HEK293 (cell line): ENCODE measurements at regions not wholly inside any gene's neighbourhood (a gene's known extent, or its start where the extent isn't known, plus 50 kb on each side); places are given as distances from the start of the nearest gene placed in this dataset.

Source experiments
- CTCF ChIA-PET: fragments of 350-600 bp; formaldehyde crosslinking; extraction: SDS; loops from one replicate; lab custom pipeline; 2021; ENCODE audit warnings: antibody characterized with exemption; lab: Yijun Ruan, JAX
- POLR2A ChIA-PET: fragments of 300-600 bp; formaldehyde crosslinking; extraction: SDS; loops from one replicate; lab custom pipeline; 2020; ENCODE audit warnings: antibody characterized with exemption, inconsistent platforms; lab: Yijun Ruan, JAX
- H3K27ac ChIP-seq: fragments of 200-500 bp; sonication (Bioruptor generic); 2 replicates; pipeline ENCODE4 v1.5.1; 2014; ENCODE audit warnings: low read depth, low read length, control low read depth, inconsistent platforms; ENCODE audit errors: extremely low read depth
- H3K36me3 ChIP-seq, 2 experiments: fragments of 200-500 bp in 1 of 2; sonication (Bioruptor generic) in 1 of 2; 1 replicate in 1 of 2; 2 replicates in 1 of 2; pipeline ENCODE4 v1.5.1; 2014 to 2017; ENCODE audit warnings: inconsistent platforms in 2 of 2, low read length in 2 of 2; ENCODE audit not compliant: control insufficient read depth in 2 of 2, insufficient read depth in 1 of 2
- H3K4me1 ChIP-seq: fragments of 200-500 bp; sonication (Bioruptor generic); 2 replicates; pipeline ENCODE4 v1.5.1; 2014; ENCODE audit warnings: mild to moderate bottlenecking, low read length, inconsistent platforms; ENCODE audit not compliant: control insufficient read depth, insufficient read depth
- H3K4me3 ChIP-seq: 2 replicates; pipeline ENCODE4 v1.5.1; 2011; ENCODE audit warnings: low read depth, mild to moderate bottlenecking, control low read depth, low read length, moderate library complexity
- H3K9me3 ChIP-seq: fragments of 200-500 bp; sonication (Bioruptor generic); 2 replicates; pipeline ENCODE4 v1.5.1; 2014; ENCODE audit warnings: low read depth, low read length, inconsistent platforms; ENCODE audit not compliant: control insufficient read depth, insufficient read depth
- BCL11B ChIP-seq: fragments of 450-650 bp; formaldehyde crosslinking; IDR thresholded peaks from 2 replicates; pipeline ENCODE4 v1.5.1; 2016; ENCODE audit warnings: low read depth, missing biosample characterization, missing genetic modification characterization
- EGR2 ChIP-seq: fragments of 450-650 bp; formaldehyde crosslinking; IDR thresholded peaks from 2 replicates; pipeline ENCODE4 v1.5.1; 2016; ENCODE audit warnings: low read depth, missing biosample characterization, missing genetic modification characterization
- IKZF3 ChIP-seq: fragments of 450-650 bp; IDR thresholded peaks from 2 replicates; pipeline ENCODE4 v1.5.0; 2018; ENCODE audit warnings: missing biosample characterization, mild to moderate bottlenecking, missing genetic modification characterization, moderate library complexity
- KLF7 ChIP-seq: fragments of 450-650 bp; formaldehyde crosslinking; IDR thresholded peaks from 2 replicates; pipeline ENCODE4 v1.5.1; 2016; ENCODE audit warnings: missing biosample characterization, missing genetic modification characterization, borderline replicate concordance
- MEIS1 ChIP-seq: sonication (generic); formaldehyde crosslinking; IDR thresholded peaks from 2 replicates; pipeline ENCODE4 v1.8.1; 2022; ENCODE audit warnings: missing genetic modification reagents, mild to moderate bottlenecking, borderline replicate concordance
- PRDM2 ChIP-seq: fragments of 450-650 bp; formaldehyde crosslinking; IDR thresholded peaks from 2 replicates; pipeline ENCODE4 v1.5.1; 2016; ENCODE audit warnings: missing biosample characterization, missing genetic modification characterization, borderline replicate concordance
- ZBTB44 ChIP-seq: fragments of 450-650 bp; IDR thresholded peaks from 2 replicates; pipeline ENCODE4 v1.5.1; 2018; ENCODE audit warnings: missing biosample characterization, mild to moderate bottlenecking, missing genetic modification characterization
- ZNF155 ChIP-seq: fragments of 450-650 bp; formaldehyde crosslinking; IDR thresholded peaks from 2 replicates; pipeline ENCODE4 v1.5.1; 2016; ENCODE audit warnings: missing biosample characterization, missing genetic modification characterization
- ZNF169 ChIP-seq: fragments of 450-650 bp; formaldehyde crosslinking; IDR thresholded peaks from 2 replicates; pipeline ENCODE4 v1.5.1; 2016; ENCODE audit warnings: missing biosample characterization, missing genetic modification characterization
- ZNF223 ChIP-seq: fragments of 450-650 bp; formaldehyde crosslinking; IDR thresholded peaks from 2 replicates; pipeline ENCODE4 v1.5.1; 2016; ENCODE audit warnings: missing biosample characterization, missing genetic modification characterization
- ZNF239 ChIP-seq: fragments of 450-650 bp; formaldehyde crosslinking; IDR thresholded peaks from 2 replicates; pipeline ENCODE4 v1.5.1; 2016; ENCODE audit warnings: missing biosample characterization, missing genetic modification characterization
- ZNF404 ChIP-seq: fragments of 450-650 bp; formaldehyde crosslinking; IDR thresholded peaks from 2 replicates; pipeline ENCODE4 v1.5.1; 2017; ENCODE audit warnings: missing biosample characterization, missing genetic modification characterization
- ZNF449 ChIP-seq: fragments of 450-650 bp; formaldehyde crosslinking; IDR thresholded peaks from 2 replicates; pipeline ENCODE4 v1.5.1; 2017; ENCODE audit warnings: missing biosample characterization, mild to moderate bottlenecking, missing genetic modification characterization, moderate library complexity
- ZNF561 ChIP-seq: fragments of 450-650 bp; IDR thresholded peaks from 2 replicates; pipeline ENCODE4 v1.5.1; 2018; ENCODE audit warnings: missing biosample characterization, missing genetic modification characterization, borderline replicate concordance
- ZNF571 ChIP-seq: fragments of 450-650 bp; formaldehyde crosslinking; IDR thresholded peaks from 2 replicates; pipeline ENCODE4 v1.5.0; 2017; ENCODE audit warnings: missing biosample characterization, missing genetic modification characterization
- ZNF600 ChIP-seq: fragments of 450-650 bp; formaldehyde crosslinking; IDR thresholded peaks from 2 replicates; pipeline ENCODE4 v1.5.1; 2016; ENCODE audit warnings: missing biosample characterization, missing genetic modification characterization
- ZNF692 ChIP-seq: fragments of 450-650 bp; formaldehyde crosslinking; IDR thresholded peaks from 2 replicates; pipeline ENCODE4 v1.5.1; 2016; ENCODE audit warnings: missing biosample characterization, missing genetic modification characterization

- Histone ChIP-seq H3K27ac (no peak overlapping the region), H3K9me3 (no peaks in the 10 kb centered on the region), H3K36me3 (no peaks in the 10 kb centered on the region), H3K4me3 (no peak overlapping the region), H3K4me1 (no peaks in the 10 kb centered on the region)
- ChIA-PET POLR2A (no interaction called here), CTCF (interaction anchor here (0.5 to 0.6 kb wide), 2 partner anchors 140 to 253 kb away, joined by 3 to 5 read pairs; no protein-coding TSS in a partner anchor)
- no peak for TF ChIP-seq ZNF561 (tag by site-specific recombination)
- no peak for TF ChIP-seq BCL11B (tag by site-specific recombination)
- TF ChIP-seq ZNF239 (tag by site-specific recombination): no peak
- TF ChIP-seq IKZF3 (tag by site-specific recombination): no peak
- TF ChIP-seq MEIS1 (CRISPR knock-in tag): no peak
- no peak for TF ChIP-seq ZNF571 (tag by site-specific recombination)
- no peak for TF ChIP-seq ZNF449 (tag by site-specific recombination)
- no peak for TF ChIP-seq PRDM2 (tag by site-specific recombination)
- TF ChIP-seq ZNF600 (tag by site-specific recombination): no peak
- TF ChIP-seq ZNF223 (tag by site-specific recombination): no peak
- TF ChIP-seq ZBTB44: no peak
- no peak for TF ChIP-seq ZNF404 (tag by site-specific recombination)
- no peak for TF ChIP-seq EGR2 (tag by site-specific recombination)
- no peak for TF ChIP-seq KLF7 (tag by site-specific recombination)
- no peak for TF ChIP-seq ZNF155 (tag by site-specific recombination)
- no peak for TF ChIP-seq ZNF692 (tag by site-specific recombination)
- TF ChIP-seq ZNF169 (tag by site-specific recombination): no peak
Observed at GRCh38 chr7:84390845-84391244, 196.3 kb upstream of the SEMA3A start.
